Lower leg skin (tissue), 3 donors: ENCODE measurements at regions not wholly inside any gene's neighbourhood (a gene's known extent, or its start where the extent isn't known, plus 50 kb on each side); places are given as distances from the start of the nearest gene placed in this dataset.
"Not testable (repeated sequence)": the region's sequence is repeated elsewhere in the genome, so short reads cannot be mapped to it uniquely, and the experiment has no call there.

ENCODE experiments used
- POLR2A ChIP-seq, 2 donors: fragments of 450-650 bp; IDR thresholded peaks; one replicate each; pipeline ENCODE4 v1.6.1; 2016 to 2017; ENCODE audit warnings: antibody characterized with exemption in 2 of 2, mild to moderate bottlenecking in 1 of 2, moderate library complexity in 1 of 2
- TF ChIP-seq, protein P1 (sequence below), 3 donors: fragments of 450-650 bp; IDR thresholded peaks; one replicate each; pipeline ENCODE4 v1.5.1; 2016; ENCODE audit warnings: antibody characterized with exemption in 3 of 3, mild to moderate bottlenecking in 3 of 3, moderate library complexity in 2 of 3

DNA sequence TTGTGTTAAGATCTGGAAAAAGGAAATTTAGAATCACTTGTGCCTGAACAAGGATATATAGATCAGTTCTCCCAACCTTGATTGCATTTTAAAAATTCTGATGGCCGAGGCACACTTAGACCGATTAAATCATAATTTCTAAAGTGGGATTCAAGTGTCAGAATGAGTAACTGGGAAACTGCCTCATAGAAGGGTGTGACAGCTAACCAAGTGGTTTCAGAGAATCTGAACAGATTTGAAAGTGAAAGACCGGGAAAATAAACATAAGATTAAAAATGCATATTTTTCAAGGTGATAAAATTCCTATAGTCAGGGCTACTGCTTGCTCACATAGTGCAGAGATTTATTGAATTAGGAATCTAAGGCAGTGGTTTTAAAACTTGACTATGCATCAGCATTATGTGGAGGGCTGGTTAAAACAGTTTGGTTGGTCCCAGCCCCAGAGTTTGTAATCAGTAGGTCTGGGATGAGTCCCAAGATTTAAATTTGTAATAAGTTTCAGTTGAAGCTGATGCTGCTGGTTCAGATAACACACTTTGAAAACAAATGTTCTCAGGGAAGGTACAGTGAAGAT is 314.3 kb downstream of the NSUN3 start:
- TF ChIP-seq, protein P1, sequence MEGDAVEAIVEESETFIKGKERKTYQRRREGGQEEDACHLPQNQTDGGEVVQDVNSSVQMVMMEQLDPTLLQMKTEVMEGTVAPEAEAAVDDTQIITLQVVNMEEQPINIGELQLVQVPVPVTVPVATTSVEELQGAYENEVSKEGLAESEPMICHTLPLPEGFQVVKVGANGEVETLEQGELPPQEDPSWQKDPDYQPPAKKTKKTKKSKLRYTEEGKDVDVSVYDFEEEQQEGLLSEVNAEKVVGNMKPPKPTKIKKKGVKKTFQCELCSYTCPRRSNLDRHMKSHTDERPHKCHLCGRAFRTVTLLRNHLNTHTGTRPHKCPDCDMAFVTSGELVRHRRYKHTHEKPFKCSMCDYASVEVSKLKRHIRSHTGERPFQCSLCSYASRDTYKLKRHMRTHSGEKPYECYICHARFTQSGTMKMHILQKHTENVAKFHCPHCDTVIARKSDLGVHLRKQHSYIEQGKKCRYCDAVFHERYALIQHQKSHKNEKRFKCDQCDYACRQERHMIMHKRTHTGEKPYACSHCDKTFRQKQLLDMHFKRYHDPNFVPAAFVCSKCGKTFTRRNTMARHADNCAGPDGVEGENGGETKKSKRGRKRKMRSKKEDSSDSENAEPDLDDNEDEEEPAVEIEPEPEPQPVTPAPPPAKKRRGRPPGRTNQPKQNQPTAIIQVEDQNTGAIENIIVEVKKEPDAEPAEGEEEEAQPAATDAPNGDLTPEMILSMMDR (IDR thresholded peaks at IDR 0.05): not testable (repeated sequence)
- not testable (repeated sequence) for TF ChIP-seq POLR2A (IDR thresholded peaks at IDR 0.05)
